Keratinocyte (primary cell): ENCODE measurements at regions not wholly inside any gene's neighbourhood (a gene's known extent, or its start where the extent isn't known, plus 50 kb on each side); places are given as distances from the start of the nearest gene placed in this dataset.

ENCODE experiments used
- DNase-seq: peaks from one replicate; pipeline ENCODE4 v3.0.0-alpha.2; 2011; ENCODE audit warnings: low read depth, missing footprints, low spot score
- FAIRE-seq: peaks from 2 replicates; lab custom pipeline; 2011; peaks lifted over from hg19 to GRCh38; lab: Jason Lieb, UNC
- H2AFZ ChIP-seq: 2 replicates; pipeline ENCODE4 v1.6.0; 2012; ENCODE audit warnings: low read length, control low read depth, inconsistent platforms; ENCODE audit not compliant: control insufficient read depth
- H3K27ac ChIP-seq: 2 replicates; pipeline ENCODE4 v1.5.1; 2011; ENCODE audit warnings: low read length; ENCODE audit not compliant: control insufficient read depth, insufficient read depth
- H3K27me3 ChIP-seq: 3 replicates; pipeline ENCODE4 v1.6.0; 2011; ENCODE audit warnings: low read length; ENCODE audit not compliant: control insufficient read depth, insufficient read depth; ENCODE audit errors: extremely low read depth
- H3K36me3 ChIP-seq, 2 experiments: 2 replicates in 1 of 2; 3 replicates in 1 of 2; pipeline ENCODE4 v1.5.1; 2011; ENCODE audit warnings: low read length in 2 of 2, mild to moderate bottlenecking in 1 of 2; ENCODE audit not compliant: control insufficient read depth in 2 of 2, insufficient read depth in 2 of 2; ENCODE audit errors: extremely low read depth in 1 of 2
- H3K4me1 ChIP-seq: 3 replicates; pipeline ENCODE4 v1.5.1; 2011; ENCODE audit warnings: low read length; ENCODE audit not compliant: control insufficient read depth, insufficient read depth; ENCODE audit errors: extremely low read depth
- H3K4me2 ChIP-seq: 3 replicates; pipeline ENCODE4 v1.6.0; 2011; ENCODE audit warnings: low read depth, low read length; ENCODE audit not compliant: control insufficient read depth, insufficient read depth; ENCODE audit errors: extremely low read depth
- H3K4me3 ChIP-seq, 3 experiments: fragments of 200-600 bp in 1 of 3; sonication (generic) in 1 of 3; 2 replicates in 2 of 3; 3 replicates in 1 of 3; pipeline ENCODE4 v1.5.1; 2011 to 2016; ENCODE audit warnings: low read length in 3 of 3, mild to moderate bottlenecking in 3 of 3, control low read depth in 2 of 3, inconsistent platforms in 1 of 3, low read depth in 1 of 3, mixed read lengths in 1 of 3, mixed run types in 1 of 3, moderate library complexity in 1 of 3; ENCODE audit not compliant: control insufficient read depth in 2 of 3, insufficient read depth in 2 of 3; ENCODE audit errors: extremely low read depth in 1 of 3
- H3K79me2 ChIP-seq: 2 replicates; pipeline ENCODE4 v1.6.0; 2012; ENCODE audit warnings: low read length; ENCODE audit not compliant: control insufficient read depth, insufficient read depth
- H3K9ac ChIP-seq: 3 replicates; pipeline ENCODE4 v1.6.0; 2011; ENCODE audit warnings: low read length; ENCODE audit not compliant: control insufficient read depth, insufficient read depth; ENCODE audit errors: extremely low read depth
- H3K9me1 ChIP-seq: 3 replicates; pipeline ENCODE4 v1.6.0; 2011; ENCODE audit warnings: low read length; ENCODE audit not compliant: control insufficient read depth, insufficient read depth; ENCODE audit errors: extremely low read depth
- H3K9me3 ChIP-seq: 2 replicates; pipeline ENCODE4 v1.5.1; 2012; ENCODE audit warnings: low read depth, low read length; ENCODE audit not compliant: control insufficient read depth
- H4K20me1 ChIP-seq: 3 replicates; pipeline ENCODE4 v1.6.0; 2011; ENCODE audit warnings: low read length; ENCODE audit not compliant: control insufficient read depth, insufficient read depth; ENCODE audit errors: extremely low read depth
- EZH2 ChIP-seq: IDR thresholded peaks from one replicate; pipeline ENCODE4 v1.6.1; 2012; ENCODE audit warnings: inconsistent platforms, mild to moderate bottlenecking, low read length, moderate library complexity
- dilution Hi-C: fragments of 300-500 bp; cut with MboI; formaldehyde crosslinking; loops from one replicate; pipeline ENCODE4 v1.7.0; 2020; ENCODE audit warnings: low sequenced_read_pairs; ENCODE audit not compliant: extremely low pct_ligation_motif_present
- TF ChIP-seq, protein P1 (sequence below), 3 experiments: IDR thresholded peaks in 1 of 3; conservative IDR thresholded peaks in 1 of 3; optimal IDR thresholded peaks in 1 of 3; 2 replicates in 2 of 3; 3 replicates in 1 of 3; pipeline versions ENCODE3 to v1.5.1; 2011; ENCODE audit warnings: low read length in 3 of 3, mild to moderate bottlenecking in 3 of 3, moderate library complexity in 2 of 3, control low read depth in 1 of 3, inconsistent platforms in 1 of 3; ENCODE audit not compliant: insufficient read depth in 2 of 3; ENCODE audit errors: extremely low read depth in 1 of 3

DNA sequence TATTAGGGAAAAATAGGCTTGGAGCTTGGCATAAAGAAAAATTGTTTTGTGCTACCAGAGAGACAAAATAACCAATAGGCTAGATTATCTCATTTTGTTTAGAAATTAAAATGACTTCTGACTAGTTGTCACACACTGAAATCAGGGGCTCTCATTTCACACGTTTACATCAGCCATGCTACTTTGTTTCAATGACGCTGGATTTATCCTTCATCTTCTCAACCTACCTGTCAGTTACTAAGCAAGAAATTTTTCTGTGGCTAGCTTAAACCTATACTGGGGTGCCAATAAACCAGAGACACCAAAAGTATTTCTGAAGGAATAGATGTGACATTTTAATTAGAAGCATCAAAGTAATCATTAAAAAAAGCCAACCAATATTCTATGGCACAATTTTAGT lies 518.1 kb upstream of the NR5A2 start:
- H2AFZ ChIP-seq = no peak overlapping the region
- TF ChIP-seq EZH2 = no peak
- TF ChIP-seq, protein P1, sequence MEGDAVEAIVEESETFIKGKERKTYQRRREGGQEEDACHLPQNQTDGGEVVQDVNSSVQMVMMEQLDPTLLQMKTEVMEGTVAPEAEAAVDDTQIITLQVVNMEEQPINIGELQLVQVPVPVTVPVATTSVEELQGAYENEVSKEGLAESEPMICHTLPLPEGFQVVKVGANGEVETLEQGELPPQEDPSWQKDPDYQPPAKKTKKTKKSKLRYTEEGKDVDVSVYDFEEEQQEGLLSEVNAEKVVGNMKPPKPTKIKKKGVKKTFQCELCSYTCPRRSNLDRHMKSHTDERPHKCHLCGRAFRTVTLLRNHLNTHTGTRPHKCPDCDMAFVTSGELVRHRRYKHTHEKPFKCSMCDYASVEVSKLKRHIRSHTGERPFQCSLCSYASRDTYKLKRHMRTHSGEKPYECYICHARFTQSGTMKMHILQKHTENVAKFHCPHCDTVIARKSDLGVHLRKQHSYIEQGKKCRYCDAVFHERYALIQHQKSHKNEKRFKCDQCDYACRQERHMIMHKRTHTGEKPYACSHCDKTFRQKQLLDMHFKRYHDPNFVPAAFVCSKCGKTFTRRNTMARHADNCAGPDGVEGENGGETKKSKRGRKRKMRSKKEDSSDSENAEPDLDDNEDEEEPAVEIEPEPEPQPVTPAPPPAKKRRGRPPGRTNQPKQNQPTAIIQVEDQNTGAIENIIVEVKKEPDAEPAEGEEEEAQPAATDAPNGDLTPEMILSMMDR (optimal IDR thresholded peaks at IDR 0.05 in 1 of 3, IDR thresholded peaks at IDR 0.05 in 1 of 3, conservative IDR thresholded peaks at IDR 0.05 in 1 of 3; ENCODE audit: extremely low read depth in 1 of 3, insufficient read depth in 2 of 3, low read length in 3 of 3) = no peak
- dilution Hi-C loops = no loop called here
- no peaks in the 10 kb centered on the region for H3K9me1 ChIP-seq
- FAIRE-seq (no peak), DNase-seq (no peak)
- H4K20me1 ChIP-seq = no peaks in the 10 kb centered on the region
- no peak overlapping the region for H3K9ac ChIP-seq
- H3K27ac ChIP-seq = no peak overlapping the region
- H3K36me3 ChIP-seq = no peaks in the 10 kb centered on the region
- H3K9me3 ChIP-seq = no peaks in the 10 kb centered on the region
- H3K4me3 ChIP-seq = no peak overlapping the region
- H3K27me3 ChIP-seq = no peaks in the 10 kb centered on the region
- H3K4me1 ChIP-seq = peaks cover 4% of the 10 kb centered on the region
- no peaks in the 10 kb centered on the region for H3K79me2 ChIP-seq
- no peak overlapping the region for H3K4me2 ChIP-seq

DNA sequence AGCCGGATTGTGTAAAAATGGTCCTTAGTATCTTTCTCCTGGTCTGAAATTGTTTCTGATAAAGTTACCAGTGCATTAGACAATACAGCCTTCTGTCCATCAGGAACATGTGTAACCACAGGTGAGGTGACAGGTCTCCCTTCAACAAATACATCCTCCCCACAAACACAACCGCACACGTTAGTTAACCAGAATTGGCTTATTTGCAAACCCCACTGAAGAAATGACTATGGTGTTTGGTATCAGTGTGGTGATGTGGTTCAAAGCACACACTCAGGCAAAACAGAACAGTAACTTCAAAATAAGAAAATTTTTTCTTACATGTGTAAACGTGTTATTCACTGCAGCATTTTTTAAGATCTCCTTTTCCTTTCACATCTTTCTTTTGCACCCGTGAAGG lies 517.2 kb upstream of the NR5A2 start:
- Histone ChIP-seq H3K4me2 (no peak overlapping the region), H3K9ac (no peak overlapping the region), H3K4me3 (no peak overlapping the region), H2AFZ (no peak overlapping the region), H3K27me3 (no peaks in the 10 kb centered on the region), H4K20me1 (no peaks in the 10 kb centered on the region), H3K4me1 (peaks cover 4% of the 10 kb centered on the region), H3K9me3 (no peaks in the 10 kb centered on the region), H3K36me3 (no peaks in the 10 kb centered on the region), H3K79me2 (no peaks in the 10 kb centered on the region), H3K27ac (no peak overlapping the region), H3K9me1 (no peaks in the 10 kb centered on the region)
- dilution Hi-C loops = no loop called here
- FAIRE-seq (no peak), DNase-seq (no peak)
- TF ChIP-seq EZH2 = no peak
- TF ChIP-seq, protein P1 (optimal IDR thresholded peaks at IDR 0.05 in 1 of 3, IDR thresholded peaks at IDR 0.05 in 1 of 3, conservative IDR thresholded peaks at IDR 0.05 in 1 of 3; ENCODE audit: extremely low read depth in 1 of 3, insufficient read depth in 2 of 3, low read length in 3 of 3) = no peak
